Tongue (tissue), 1 donor: ENCODE measurements at regions not wholly inside any gene's neighbourhood (a gene's known extent, or its start where the extent isn't known, plus 50 kb on each side); places are given as distances from the start of the nearest gene placed in this dataset.

ENCODE experiments used
- DNase-seq: peaks from one replicate; pipeline ENCODE4 v3.0.0-alpha.2; 2015

- DNase-seq = no peak
These were observed 460.2 kb downstream of the LRATD1 start for GRCh38 chr2:15092691-15093090.

GRCh38 chr2:15094161-15094560, 461.6 kb downstream of the LRATD1 start:
- no peak for DNase-seq

- no peak for DNase-seq
These were observed 464.3 kb downstream of the NBAS start for GRCh38 chr2:15096873-15097272.

- no peak for DNase-seq
These were observed 454.0 kb downstream of the NBAS start for GRCh38 chr2:15107137-15107536.

GRCh38 chr2:15111718-15112117, 449.4 kb downstream of the NBAS start:
- DNase-seq = no peak

- DNase-seq = peak; percentile 26
These were observed 448.9 kb downstream of the NBAS start for GRCh38 chr2:15112216-15112615.

- no peak for DNase-seq
These were observed 445.4 kb downstream of the NBAS start for GRCh38 chr2:15115776-15116175.

- no peak for DNase-seq
These were observed 444.3 kb downstream of the NBAS start for GRCh38 chr2:15116830-15117229.
